ENCODE measurements at regions not wholly inside any gene's neighbourhood (a gene's known extent, or its start where the extent isn't known, plus 50 kb on each side); places are given as distances from the start of the nearest gene placed in this dataset.

GRCh38 chr7:137135654-137136350 lies 207.7 kb downstream of the PTN start:
- TF ChIP-seq, protein P1, sequence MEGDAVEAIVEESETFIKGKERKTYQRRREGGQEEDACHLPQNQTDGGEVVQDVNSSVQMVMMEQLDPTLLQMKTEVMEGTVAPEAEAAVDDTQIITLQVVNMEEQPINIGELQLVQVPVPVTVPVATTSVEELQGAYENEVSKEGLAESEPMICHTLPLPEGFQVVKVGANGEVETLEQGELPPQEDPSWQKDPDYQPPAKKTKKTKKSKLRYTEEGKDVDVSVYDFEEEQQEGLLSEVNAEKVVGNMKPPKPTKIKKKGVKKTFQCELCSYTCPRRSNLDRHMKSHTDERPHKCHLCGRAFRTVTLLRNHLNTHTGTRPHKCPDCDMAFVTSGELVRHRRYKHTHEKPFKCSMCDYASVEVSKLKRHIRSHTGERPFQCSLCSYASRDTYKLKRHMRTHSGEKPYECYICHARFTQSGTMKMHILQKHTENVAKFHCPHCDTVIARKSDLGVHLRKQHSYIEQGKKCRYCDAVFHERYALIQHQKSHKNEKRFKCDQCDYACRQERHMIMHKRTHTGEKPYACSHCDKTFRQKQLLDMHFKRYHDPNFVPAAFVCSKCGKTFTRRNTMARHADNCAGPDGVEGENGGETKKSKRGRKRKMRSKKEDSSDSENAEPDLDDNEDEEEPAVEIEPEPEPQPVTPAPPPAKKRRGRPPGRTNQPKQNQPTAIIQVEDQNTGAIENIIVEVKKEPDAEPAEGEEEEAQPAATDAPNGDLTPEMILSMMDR (IDR thresholded peaks at IDR 0.05): no peak
- Mint-ChIP-seq H3K36me3 (ENCODE audit: unreplicated experiment) (no peaks in the 10 kb centered on the region), H3K27ac (ENCODE audit: unreplicated experiment) (peak overlapping the region; percentile 83), H3K4me1 (ENCODE audit: unreplicated experiment) (peaks cover 25% of the 10 kb centered on the region), H3K9me3 (ENCODE audit: unreplicated experiment) (peaks cover 18% of the 10 kb centered on the region), H3K27me3 (ENCODE audit: unreplicated experiment) (no peaks in the 10 kb centered on the region), H3K4me3 (ENCODE audit: unreplicated experiment) (no peak overlapping the region)
- no peak for DNase-seq (ENCODE audit: extremely low spot score, unreplicated experiment)

DNA sequence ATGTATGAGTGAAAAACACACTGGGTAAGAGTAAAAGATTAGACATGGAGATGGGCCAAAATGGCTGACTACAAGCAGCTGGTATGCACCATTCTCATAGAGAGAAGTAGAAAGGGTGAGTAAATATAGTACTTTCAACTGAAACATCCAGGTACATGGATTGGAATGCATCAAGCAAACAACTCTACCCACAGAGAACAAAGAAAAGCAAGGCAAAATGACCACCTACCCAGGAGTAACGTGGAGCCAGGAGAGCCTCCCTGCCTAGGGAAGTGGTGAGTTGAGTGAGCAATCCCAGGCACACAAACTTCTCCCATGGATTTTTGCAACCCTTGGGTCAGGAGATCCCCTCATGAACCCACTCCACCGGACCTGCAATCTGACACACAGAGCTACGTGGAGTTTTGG lies 212.8 kb downstream of the PTN start:
- H3K4me3 Mint-ChIP-seq (ENCODE audit: unreplicated experiment): no peak overlapping the region
- H3K27ac Mint-ChIP-seq (ENCODE audit: unreplicated experiment): no peak overlapping the region
- peaks cover 26% of the 10 kb centered on the region for H3K4me1 Mint-ChIP-seq (ENCODE audit: unreplicated experiment)
- no peaks in the 10 kb centered on the region for H3K27me3 Mint-ChIP-seq (ENCODE audit: unreplicated experiment)
- TF ChIP-seq, protein P1 (IDR thresholded peaks at IDR 0.05): no peak
- no peaks in the 10 kb centered on the region for H3K36me3 Mint-ChIP-seq (ENCODE audit: unreplicated experiment)
- peaks cover 9% of the 10 kb centered on the region for H3K9me3 Mint-ChIP-seq (ENCODE audit: unreplicated experiment)
- DNase-seq (ENCODE audit: extremely low spot score, unreplicated experiment): no peak

DNA sequence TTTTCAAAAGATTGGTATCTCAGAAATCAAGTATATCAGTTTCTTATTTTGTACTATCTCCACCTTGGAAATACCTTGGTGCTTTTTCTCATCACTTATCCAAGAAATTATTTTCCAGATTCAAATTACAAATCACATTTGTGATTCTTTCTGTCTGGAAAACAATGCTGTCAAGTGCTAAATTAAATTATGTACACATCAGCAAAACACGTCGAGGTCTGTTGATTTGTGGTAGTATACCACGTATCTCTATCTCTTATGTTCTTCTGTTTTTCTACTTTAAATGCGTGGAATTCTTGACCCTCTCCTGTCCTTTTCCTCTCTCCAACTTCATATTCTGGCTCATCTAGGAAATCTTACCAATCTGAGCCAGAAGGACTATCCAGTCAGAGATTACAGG lies 214.5 kb downstream of the PTN start:
- TF ChIP-seq, protein P1 (IDR thresholded peaks at IDR 0.05): no peak
- H3K27me3 Mint-ChIP-seq (ENCODE audit: unreplicated experiment): no peaks in the 10 kb centered on the region
- H3K9me3 Mint-ChIP-seq (ENCODE audit: unreplicated experiment): peaks cover 8% of the 10 kb centered on the region
- DNase-seq (ENCODE audit: extremely low spot score, unreplicated experiment): no peak
- H3K4me3 Mint-ChIP-seq (ENCODE audit: unreplicated experiment): no peak overlapping the region
- H3K27ac Mint-ChIP-seq (ENCODE audit: unreplicated experiment): no peak overlapping the region
- H3K36me3 Mint-ChIP-seq (ENCODE audit: unreplicated experiment): no peaks in the 10 kb centered on the region
- peaks cover 8% of the 10 kb centered on the region for H3K4me1 Mint-ChIP-seq (ENCODE audit: unreplicated experiment)

- Mint-ChIP-seq H3K27me3 (ENCODE audit: unreplicated experiment) (no peaks in the 10 kb centered on the region), H3K9me3 (ENCODE audit: unreplicated experiment) (no peaks in the 10 kb centered on the region), H3K36me3 (ENCODE audit: unreplicated experiment) (no peaks in the 10 kb centered on the region), H3K4me1 (ENCODE audit: unreplicated experiment) (peaks cover 4% of the 10 kb centered on the region), H3K27ac (ENCODE audit: unreplicated experiment) (no peak overlapping the region), H3K4me3 (ENCODE audit: unreplicated experiment) (no peak overlapping the region)
- TF ChIP-seq, protein P1 (IDR thresholded peaks at IDR 0.05): no peak
- DNase-seq (ENCODE audit: extremely low spot score, unreplicated experiment): no peak
These were observed 215.7 kb downstream of the PTN start for GRCh38 chr7:137127806-137128205.

DNA sequence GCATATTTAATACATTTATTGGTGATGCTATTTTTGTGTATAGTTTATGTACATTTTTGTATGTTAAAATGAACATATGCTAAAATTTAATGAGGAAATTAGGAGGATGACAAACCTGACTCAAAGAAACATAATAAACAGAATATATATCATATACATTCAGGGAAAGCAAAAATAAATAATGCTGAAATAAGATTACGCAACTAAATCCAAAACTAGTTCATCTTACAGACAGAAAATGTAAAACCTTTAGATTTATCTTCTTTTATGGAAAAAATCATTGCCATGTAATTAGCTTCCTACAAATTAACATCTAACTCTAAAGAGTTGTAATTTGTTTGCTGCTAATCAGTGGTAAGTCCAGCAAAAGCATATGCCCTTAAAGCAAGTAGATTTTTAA lies 216.5 kb downstream of the PTN start:
- H3K4me3 Mint-ChIP-seq (ENCODE audit: unreplicated experiment): no peak overlapping the region
- H3K36me3 Mint-ChIP-seq (ENCODE audit: unreplicated experiment): no peaks in the 10 kb centered on the region
- no peaks in the 10 kb centered on the region for H3K9me3 Mint-ChIP-seq (ENCODE audit: unreplicated experiment)
- no peaks in the 10 kb centered on the region for H3K27me3 Mint-ChIP-seq (ENCODE audit: unreplicated experiment)
- H3K4me1 Mint-ChIP-seq (ENCODE audit: unreplicated experiment): peaks cover 4% of the 10 kb centered on the region
- TF ChIP-seq, protein P1 (IDR thresholded peaks at IDR 0.05): no peak
- DNase-seq (ENCODE audit: extremely low spot score, unreplicated experiment): no peak
- H3K27ac Mint-ChIP-seq (ENCODE audit: unreplicated experiment): no peak overlapping the region
